Thoracic aorta (tissue), 2 donors: ENCODE measurements at regions not wholly inside any gene's neighbourhood (a gene's known extent, or its start where the extent isn't known, plus 50 kb on each side); places are given as distances from the start of the nearest gene placed in this dataset.

Experiments used
- ATAC-seq: fragments of 150-250 bp; one replicate; pipeline ENCODE4 v1.8.0; 2017; ENCODE audit warnings: low read depth; ENCODE audit not compliant: insufficient number of reproducible peaks, low FRiP score
- DNase-seq: peaks from one replicate; pipeline ENCODE4 v3.0.0-alpha.2; 2020; ENCODE audit warnings: low spot score
- H3K27ac ChIP-seq, 2 donors: fragments of 200-600 bp; sonication (generic); 1 replicate in 1 of 2; 2 replicates in 1 of 2; pipeline ENCODE4 v1.5.1; 2016; ENCODE audit warnings: mild to moderate bottlenecking in 2 of 2, moderate library complexity in 2 of 2
- H3K27me3 ChIP-seq: fragments of 200-600 bp; sonication (generic); replicated peaks from 2 replicates; pipeline ENCODE4 v1.6.0; 2016; ENCODE audit warnings: mild to moderate bottlenecking; ENCODE audit not compliant: insufficient read depth
- H3K36me3 ChIP-seq: fragments of 200-600 bp; sonication (generic); one replicate; pipeline ENCODE4 v1.5.1; 2016
- H3K4me1 ChIP-seq, 2 donors: fragments of 200-600 bp; sonication (generic); 1 replicate in 1 of 2; 2 replicates in 1 of 2; pipeline versions ENCODE4 v1.5.1 to v1.6.0; 2016; ENCODE audit warnings: low read depth in 2 of 2, mild to moderate bottlenecking in 1 of 2; ENCODE audit not compliant: control insufficient read depth in 1 of 2
- H3K4me3 ChIP-seq: fragments of 200-600 bp; sonication (generic); 2 replicates; pipeline ENCODE4 v1.5.1; 2016; ENCODE audit warnings: mild to moderate bottlenecking
- H3K9me3 ChIP-seq: fragments of 200-600 bp; sonication (generic); 2 replicates; pipeline ENCODE4 v1.5.1; 2016
- CTCF ChIP-seq: fragments of 200-600 bp; sonication (generic); IDR thresholded peaks from one replicate; pipeline ENCODE4 v1.5.1; 2019; ENCODE audit warnings: antibody characterized with exemption

GRCh38 chr9:12391839-12392509, 301.2 kb upstream of the TYRP1 start:
- Histone ChIP-seq H3K4me3 (no peak overlapping the region), H3K9me3 (no peaks in the 10 kb centered on the region), H3K4me1 (no peaks in the 10 kb centered on the region), H3K27ac (no peak overlapping the region), H3K27me3 (no peaks in the 10 kb centered on the region), H3K36me3 (no peaks in the 10 kb centered on the region)
- ATAC-seq (no peak), DNase-seq (no peak)
- no peak for TF ChIP-seq CTCF

- H3K9me3 ChIP-seq = no peaks in the 10 kb centered on the region
- no peaks in the 10 kb centered on the region for H3K36me3 ChIP-seq
- ATAC-seq (no peak), DNase-seq (no peak)
- H3K4me1 ChIP-seq = no peaks in the 10 kb centered on the region
- no peak overlapping the region for H3K4me3 ChIP-seq
- H3K27me3 ChIP-seq = no peaks in the 10 kb centered on the region
- TF ChIP-seq CTCF = no peak
- H3K27ac ChIP-seq = no peak overlapping the region
Measured at GRCh38 chr9:12394105-12394504, 299.1 kb upstream of the TYRP1 start.

GRCh38 chr9:12403721-12404120, 289.5 kb upstream of the TYRP1 start:
- Histone ChIP-seq H3K4me3 (no peak overlapping the region), H3K27ac (no peak overlapping the region), H3K4me1 (no peaks in the 10 kb centered on the region), H3K9me3 (no peaks in the 10 kb centered on the region), H3K27me3 (no peaks in the 10 kb centered on the region), H3K36me3 (no peaks in the 10 kb centered on the region)
- DNase-seq (no peak), ATAC-seq (no peak)
- TF ChIP-seq CTCF = no peak

- Histone ChIP-seq H3K27me3 (no peaks in the 10 kb centered on the region), H3K9me3 (no peaks in the 10 kb centered on the region), H3K27ac (no peak overlapping the region), H3K4me3 (no peak overlapping the region), H3K36me3 (no peaks in the 10 kb centered on the region), H3K4me1 (no peaks in the 10 kb centered on the region)
- no peak for TF ChIP-seq CTCF
- DNase-seq (no peak), ATAC-seq (no peak)
Measured at GRCh38 chr9:12413986-12414385, 279.2 kb upstream of the TYRP1 start.

- H3K27me3 ChIP-seq = no peaks in the 10 kb centered on the region
- no peak overlapping the region for H3K4me3 ChIP-seq
- no peak for DNase-seq
- H3K4me1 ChIP-seq = no peaks in the 10 kb centered on the region
- H3K9me3 ChIP-seq = no peaks in the 10 kb centered on the region
- H3K27ac ChIP-seq = no peak overlapping the region
- TF ChIP-seq CTCF = no peak
- ATAC-seq = no peak
- no peaks in the 10 kb centered on the region for H3K36me3 ChIP-seq
Measured at GRCh38 chr9:12414514-12414913, 278.7 kb upstream of the TYRP1 start.
